Prostate gland (tissue), 2 donors: ENCODE measurements at regions not wholly inside any gene's neighbourhood (a gene's known extent, or its start where the extent isn't known, plus 50 kb on each side); places are given as distances from the start of the nearest gene placed in this dataset.

Experiments
- POLR2A ChIP-seq: fragments of 450-650 bp; IDR thresholded peaks from one replicate; pipeline ENCODE4 v1.6.1; 2016; ENCODE audit warnings: antibody characterized with exemption, mild to moderate bottlenecking
- POLR2AphosphoS5 ChIP-seq: sonication (generic); formaldehyde crosslinking; IDR thresholded peaks from one replicate; pipeline ENCODE4 v1.6.1; 2017; ENCODE audit warnings: antibody characterized with exemption
- TF ChIP-seq, protein P1 (sequence below), 4 experiments: fragments of 200-600 bp in 2 of 4; fragments of 450-650 bp in 2 of 4; sonication (generic) in 2 of 4; IDR thresholded peaks; 1 replicate in 3 of 4; 2 replicates in 1 of 4; pipeline ENCODE4 v1.5.1; 2016 to 2019; ENCODE audit warnings: antibody characterized with exemption in 4 of 4, mild to moderate bottlenecking in 2 of 4, moderate library complexity in 2 of 4

DNA sequence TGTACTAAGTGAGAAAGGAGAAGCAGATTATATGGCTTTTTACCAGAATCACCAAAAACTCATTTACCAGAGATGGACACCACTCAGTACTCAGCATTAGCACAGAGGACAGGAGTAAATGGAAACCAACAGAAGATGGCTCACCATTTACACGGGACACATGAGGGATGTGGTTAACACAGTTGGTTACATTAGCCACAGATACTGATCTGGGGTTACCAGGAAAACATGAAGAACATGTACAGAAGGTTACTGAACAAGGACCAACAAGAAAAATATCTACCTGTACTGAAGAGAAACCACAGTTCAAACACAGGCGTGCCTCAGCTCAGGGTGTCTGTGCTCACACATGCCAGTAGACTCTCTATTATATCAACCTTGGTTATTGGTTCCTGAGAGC is 1285.8 kb upstream of the SORCS1 start:
- TF ChIP-seq POLR2AphosphoS5 (no peak), POLR2A (no peak)
- TF ChIP-seq, protein P1, sequence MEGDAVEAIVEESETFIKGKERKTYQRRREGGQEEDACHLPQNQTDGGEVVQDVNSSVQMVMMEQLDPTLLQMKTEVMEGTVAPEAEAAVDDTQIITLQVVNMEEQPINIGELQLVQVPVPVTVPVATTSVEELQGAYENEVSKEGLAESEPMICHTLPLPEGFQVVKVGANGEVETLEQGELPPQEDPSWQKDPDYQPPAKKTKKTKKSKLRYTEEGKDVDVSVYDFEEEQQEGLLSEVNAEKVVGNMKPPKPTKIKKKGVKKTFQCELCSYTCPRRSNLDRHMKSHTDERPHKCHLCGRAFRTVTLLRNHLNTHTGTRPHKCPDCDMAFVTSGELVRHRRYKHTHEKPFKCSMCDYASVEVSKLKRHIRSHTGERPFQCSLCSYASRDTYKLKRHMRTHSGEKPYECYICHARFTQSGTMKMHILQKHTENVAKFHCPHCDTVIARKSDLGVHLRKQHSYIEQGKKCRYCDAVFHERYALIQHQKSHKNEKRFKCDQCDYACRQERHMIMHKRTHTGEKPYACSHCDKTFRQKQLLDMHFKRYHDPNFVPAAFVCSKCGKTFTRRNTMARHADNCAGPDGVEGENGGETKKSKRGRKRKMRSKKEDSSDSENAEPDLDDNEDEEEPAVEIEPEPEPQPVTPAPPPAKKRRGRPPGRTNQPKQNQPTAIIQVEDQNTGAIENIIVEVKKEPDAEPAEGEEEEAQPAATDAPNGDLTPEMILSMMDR (IDR thresholded peaks at IDR 0.05), result no peak
